ENCODE measurements at regions not wholly inside any gene's neighbourhood (a gene's known extent, or its start where the extent isn't known, plus 50 kb on each side); places are given as distances from the start of the nearest gene placed in this dataset.

- H4K5ac ChIP-seq (ENCODE audit: insufficient read length, low read depth, low read length), result no peak overlapping the region
- H2BK12ac ChIP-seq (ENCODE audit: insufficient read length, low read depth, low read length), result no peak overlapping the region
- H3K27ac ChIP-seq (ENCODE audit: insufficient read length, low read depth, low read length), result no peak overlapping the region
- H3K4ac ChIP-seq (ENCODE audit: low read depth, low read length), result no peak overlapping the region
- H3K9ac ChIP-seq (ENCODE audit: extremely low read depth, insufficient read length, low read length), result no peak overlapping the region
- no peaks in the 10 kb centered on the region for H3K9me3 ChIP-seq (ENCODE audit: control insufficient read depth, low read depth, low read length)
- H3K56ac ChIP-seq (ENCODE audit: insufficient read length, low read depth, low read length), result no peak overlapping the region
- Mint-ChIP-seq H3K27me3 (ENCODE audit: low read depth) (no peaks in the 10 kb centered on the region; the same call in 1 of the 2 replicates), H3K4me1 (peaks cover 9 to 12% of the 10 kb centered on the region in 2 experiments; a peak in 3 of 4 replicates), H3K36me3 (ENCODE audit: insufficient read depth in 1 of 3, low read depth in 3 of 3) (no peaks in the 10 kb centered on the region), H3K27ac (no peak overlapping the region; a peak in 1 of 7 replicates), H3K4me3 (no peak overlapping the region), H3K9me3 (no peaks in the 10 kb centered on the region)
- H2BK20ac ChIP-seq (ENCODE audit: low read depth, low read length, poor library complexity, severe bottlenecking), result no peak overlapping the region
- H3K4me1 ChIP-seq (ENCODE audit: insufficient read depth, low read length), result peaks cover 2% of the 10 kb centered on the region; the same call in 1 of the 2 replicates
- H3K79me1 ChIP-seq (ENCODE audit: insufficient read depth, low read depth, low read length, poor library complexity, severe bottlenecking), result no peaks in the 10 kb centered on the region
- H3K23me2 ChIP-seq (ENCODE audit: insufficient read length, low read depth, low read length, poor library complexity, severe bottlenecking), result no peaks in the 10 kb centered on the region
- H3K27me3 ChIP-seq (ENCODE audit: insufficient read depth, low read length), result no peaks in the 10 kb centered on the region
- no peaks in the 10 kb centered on the region for H4K20me1 ChIP-seq (ENCODE audit: control insufficient read depth, insufficient read depth, insufficient read length)
- H2BK15ac ChIP-seq (ENCODE audit: low read depth, low read length), result no peak overlapping the region
- H3K23ac ChIP-seq (ENCODE audit: insufficient read length, low read depth, low read length), result no peak overlapping the region
- no peak overlapping the region for H4K91ac ChIP-seq (ENCODE audit: insufficient read length, low read depth, low read length)
- H3K18ac ChIP-seq (ENCODE audit: insufficient read length, low read depth, low read length), result no peak overlapping the region
- no peaks in the 10 kb centered on the region for H3K79me2 ChIP-seq (ENCODE audit: insufficient read depth, low read length)
- no peak overlapping the region for H3T11ph ChIP-seq (ENCODE audit: low read length)
- no peak overlapping the region for H4K8ac ChIP-seq (replicated peaks; ENCODE audit: insufficient read length, low read depth, low read length)
- no peak for TF ChIP-seq CTCF (conservative IDR thresholded peaks at IDR 0.05)
- no peak overlapping the region for H3K14ac ChIP-seq (ENCODE audit: insufficient read depth, low read length)
- H2AK5ac ChIP-seq (ENCODE audit: insufficient read length, low read length), result no peak overlapping the region
- no peak overlapping the region for H2BK5ac ChIP-seq (ENCODE audit: insufficient read length, low read length)
- WGBS (ENCODE audit: extremely low coverage, insufficient read length, low lambda C conversion rate), result no CpG with 5 or more reads among the region's 3 CpGs
- DNase-seq, result no peak
- H3K4me2 ChIP-seq (ENCODE audit: insufficient read depth, insufficient read length, low read length), result no peak overlapping the region
- H2BK120ac ChIP-seq (ENCODE audit: low read depth, low read length, poor library complexity, severe bottlenecking), result no peak overlapping the region
- H2AFZ ChIP-seq (ENCODE audit: low read length), result no peak overlapping the region
Observed at GRCh38 chr15:53323191-53323590, 436.3 kb downstream of the WDR72 start.
